Panc1 (cell line): ENCODE measurements at regions not wholly inside any gene's neighbourhood (a gene's known extent, or its start where the extent isn't known, plus 50 kb on each side); places are given as distances from the start of the nearest gene placed in this dataset.

Experiments used
- ATAC-seq: fragments of 200-7000 bp; cut with Tn5 transposase; 2 replicates; pipeline ENCODE4 v1.9.1; 2020; ENCODE audit warnings: mild to moderate bottlenecking, moderate library complexity
- BruUV-seq: library from RNA; stranded (reverse); fragments of 400-500 nt; replicated peaks from 2 replicates; lab custom pipeline; 2021; lab: Mats Ljungman, UMichigan
- CTCF ChIA-PET: fragments of 300-600 bp; sonication (Branson Sonifier 250); formaldehyde crosslinking; loops from one replicate; lab custom pipeline; 2022; ENCODE audit warnings: antibody characterized with exemption; lab: Charles Lee
- POLR2A ChIA-PET: fragments of 300-600 bp; sonication (Branson Sonifier 250); formaldehyde crosslinking; loops from one replicate; lab custom pipeline; 2022; ENCODE audit warnings: antibody characterized with exemption; lab: Charles Lee
- DNase-seq: peaks from one replicate; pipeline ENCODE4 v3.0.0-alpha.2; 2010; ENCODE audit warnings: low read depth, low spot score
- H3K27ac ChIP-seq: 2 replicates; pipeline ENCODE4 v1.5.1; 2011; ENCODE audit warnings: mild to moderate bottlenecking, low read length, inconsistent platforms
- H3K27me3 ChIP-seq: fragments of 200-500 bp; sonication (Bioruptor generic); 2 replicates; pipeline ENCODE4 v1.6.0; 2014; ENCODE audit warnings: low read length, inconsistent platforms; ENCODE audit not compliant: control insufficient read depth, insufficient read depth
- H3K36me3 ChIP-seq: fragments of 200-500 bp; sonication (Bioruptor generic); 2 replicates; pipeline ENCODE4 v1.5.1; 2014; ENCODE audit warnings: inconsistent platforms, mild to moderate bottlenecking, low read length, moderate library complexity; ENCODE audit not compliant: control insufficient read depth, insufficient read depth
- H3K4me1 ChIP-seq: 2 replicates; pipeline ENCODE4 v1.5.1; 2011; ENCODE audit warnings: inconsistent platforms, mild to moderate bottlenecking, low read length, moderate library complexity; ENCODE audit not compliant: control insufficient read depth, insufficient read depth
- H3K4me3 ChIP-seq, 2 experiments: 2 replicates each; pipeline ENCODE4 v1.5.1; 2011 to 2012; ENCODE audit warnings: low read depth in 2 of 2, low read length in 2 of 2, mild to moderate bottlenecking in 2 of 2, inconsistent platforms in 1 of 2, moderate library complexity in 1 of 2
- H3K9me3 ChIP-seq: fragments of 200-500 bp; sonication (Bioruptor generic); 2 replicates; pipeline ENCODE4 v1.5.1; 2014; ENCODE audit warnings: low read depth, mild to moderate bottlenecking, inconsistent platforms, low read length, moderate library complexity; ENCODE audit not compliant: control insufficient read depth, insufficient read depth
- CTCF ChIP-seq: fragments of 450-650 bp; IDR thresholded peaks from 2 replicates; pipeline ENCODE4 v1.5.1; 2017; ENCODE audit warnings: mild to moderate bottlenecking
- POLR2AphosphoS5 ChIP-seq: IDR thresholded peaks from 2 replicates; pipeline ENCODE4 v1.6.1; 2012; ENCODE audit warnings: mild to moderate bottlenecking, low read depth, low read length, moderate library complexity
- REST ChIP-seq, 2 experiments: IDR thresholded peaks; 2 replicates each; pipeline ENCODE4 v1.6.1; 2011 to 2012; ENCODE audit warnings: low read depth in 2 of 2, control low read depth in 1 of 2, low read length in 1 of 2, mild to moderate bottlenecking in 1 of 2, moderate library complexity in 1 of 2; ENCODE audit not compliant: insufficient read depth in 1 of 2
- SIN3A ChIP-seq: IDR thresholded peaks from 2 replicates; pipeline ENCODE4 v1.6.1; 2012; ENCODE audit warnings: low read depth, mild to moderate bottlenecking, low read length, moderate library complexity, borderline replicate concordance; ENCODE audit not compliant: insufficient read depth
- TCF7L2 ChIP-seq: IDR thresholded peaks from 2 replicates; pipeline ENCODE4 v1.6.1; 2011; ENCODE audit warnings: mild to moderate bottlenecking, low read depth, low read length, inconsistent platforms
- in situ Hi-C: cut with HindIII; loops from 2 replicates; pipeline ENCODE4 v1.10.0; 2016; ENCODE audit warnings: low sequenced_read_pairs, low pct_unique_long_range_greater_than_20kb
- intact Hi-C: fragments of 100-400 bp; cut with micrococcal nuclease; formaldehyde crosslinking; loops from one replicate; pipeline ENCODE4 v1.10.0; 2022; ENCODE audit not compliant: unreplicated experiment

- intact Hi-C loops, result no loop called here
- Histone ChIP-seq H3K4me1 (no peaks in the 10 kb centered on the region), H3K4me3 (no peak overlapping the region), H3K27me3 (no peaks in the 10 kb centered on the region), H3K27ac (no peak overlapping the region), H3K36me3 (no peaks in the 10 kb centered on the region), H3K9me3 (no peaks in the 10 kb centered on the region)
- no peak for DNase-seq
- POLR2A ChIA-PET, result interaction anchor here (0.6 kb wide), 1 partner anchor 166 kb away, joined by 3 read pairs; no protein-coding TSS in a partner anchor
- no TSS peak for BruUV-seq
- no peak for ATAC-seq
- CTCF ChIA-PET, result no interaction called here
- in situ Hi-C loops, result no loop called here
- no peak for TF ChIP-seq REST (IDR thresholded peaks at IDR 0.05; ENCODE audit: insufficient read depth in 1 of 2, low read depth in 2 of 2, low read length in 1 of 2)
- no peak for TF ChIP-seq TCF7L2
- no peak for TF ChIP-seq POLR2AphosphoS5
- TF ChIP-seq SIN3A, result no peak
- no peak for TF ChIP-seq CTCF
Measured at GRCh38 chr2:212939777-212940531, 211.5 kb downstream of the IKZF2 start.

- TF ChIP-seq TCF7L2 (no peak), POLR2AphosphoS5 (no peak), REST (IDR thresholded peaks at IDR 0.05; ENCODE audit: insufficient read depth in 1 of 2, low read depth in 2 of 2, low read length in 1 of 2) (no peak), CTCF (no peak), SIN3A (no peak)
- H3K27ac ChIP-seq, result no peak overlapping the region
- H3K36me3 ChIP-seq, result no peaks in the 10 kb centered on the region
- intact Hi-C loops (no loop called here), in situ Hi-C loops (no loop called here)
- H3K9me3 ChIP-seq, result no peaks in the 10 kb centered on the region
- no peak for DNase-seq
- no peak for ATAC-seq
- no peaks in the 10 kb centered on the region for H3K27me3 ChIP-seq
- no peak overlapping the region for H3K4me3 ChIP-seq
- ChIA-PET POLR2A (no interaction called here), CTCF (no interaction called here)
- no peaks in the 10 kb centered on the region for H3K4me1 ChIP-seq
- no TSS peak for BruUV-seq
Measured at GRCh38 chr2:212938144-212938793, 213.1 kb downstream of the IKZF2 start.
